NCI-H2081 (cell line): ENCODE measurements at regions not wholly inside any gene's neighbourhood (a gene's known extent, or its start where the extent isn't known, plus 50 kb on each side); places are given as distances from the start of the nearest gene placed in this dataset.

Experiments used
- DNase-seq, 2 experiments: peaks; one replicate each; lab custom pipeline; 2025; lab: John Stamatoyannopoulos, UW

- no peak for DNase-seq
These were observed 340.1 kb upstream of the GYPC start for GRCh38 chr2:126315828-126316227.

DNA sequence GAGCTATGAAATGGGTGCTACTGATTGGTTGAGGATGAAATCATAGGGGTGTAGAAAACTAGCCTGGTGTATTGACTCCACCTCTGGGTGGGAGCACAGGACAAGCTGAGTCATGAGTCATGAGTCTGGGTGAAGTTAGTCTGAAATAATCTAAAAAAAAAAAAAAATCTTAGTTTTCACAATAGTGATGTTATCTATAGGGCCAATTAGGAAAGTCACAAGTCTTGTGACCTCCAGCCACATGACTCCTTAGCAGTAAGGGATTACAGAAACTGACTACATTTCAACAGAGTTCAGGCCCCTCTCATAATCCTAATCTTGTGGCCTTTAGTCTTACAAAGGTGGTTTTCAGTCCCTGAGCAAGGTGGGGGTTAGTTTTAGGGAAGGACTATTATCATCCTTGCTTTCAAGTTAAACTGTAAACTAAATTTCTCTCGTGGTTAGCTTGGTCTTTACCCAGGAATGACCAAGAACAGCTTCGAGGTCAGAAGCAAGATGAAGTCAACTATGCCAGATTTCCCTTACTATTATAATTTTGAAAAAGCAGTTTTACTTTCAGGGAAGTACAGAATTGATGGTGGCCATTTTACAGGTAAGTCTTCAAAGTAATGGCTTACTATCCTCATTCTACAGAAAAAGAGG, 338.0 kb upstream of the GYPC start:
- no peak for DNase-seq

DNA sequence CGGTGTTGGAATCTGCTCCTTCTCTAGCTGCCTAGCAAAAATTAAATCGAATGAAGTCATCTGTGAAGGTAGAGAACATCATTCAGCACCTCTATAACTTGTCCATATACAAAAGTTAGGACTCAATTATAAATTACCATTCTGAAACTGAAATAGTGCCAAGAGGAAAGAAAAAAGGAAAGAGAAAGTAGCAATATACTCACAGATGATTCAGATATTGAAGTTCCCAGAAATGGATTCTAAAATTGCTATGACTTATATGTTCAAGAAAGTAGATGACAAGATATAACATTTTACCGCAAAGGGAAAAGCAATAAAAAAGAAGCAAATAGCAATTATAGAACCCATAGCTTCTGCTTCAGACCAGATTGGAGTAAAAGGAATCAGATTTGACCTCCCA, 333.6 kb upstream of the GYPC start:
- no peak for DNase-seq

DNA sequence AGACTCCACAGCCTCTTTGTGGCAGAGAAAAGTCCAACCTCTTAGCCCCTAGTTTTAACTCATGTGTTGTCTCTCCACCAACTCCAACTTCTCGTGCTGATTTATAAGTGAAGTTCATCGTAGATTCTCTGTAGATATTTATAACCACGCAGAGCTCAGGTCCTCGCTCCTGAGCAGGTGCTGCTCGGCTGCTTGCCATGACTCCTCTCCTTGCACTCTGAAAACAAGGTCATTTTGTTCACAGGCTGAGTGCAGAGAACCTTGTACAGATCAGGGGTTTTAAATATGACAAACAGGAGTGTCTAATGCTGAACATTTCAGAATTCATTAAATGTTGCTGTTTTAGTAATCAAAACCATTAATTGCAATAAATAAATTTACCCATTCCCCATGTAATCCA, 330.8 kb upstream of the GYPC start:
- DNase-seq, result no peak

DNA sequence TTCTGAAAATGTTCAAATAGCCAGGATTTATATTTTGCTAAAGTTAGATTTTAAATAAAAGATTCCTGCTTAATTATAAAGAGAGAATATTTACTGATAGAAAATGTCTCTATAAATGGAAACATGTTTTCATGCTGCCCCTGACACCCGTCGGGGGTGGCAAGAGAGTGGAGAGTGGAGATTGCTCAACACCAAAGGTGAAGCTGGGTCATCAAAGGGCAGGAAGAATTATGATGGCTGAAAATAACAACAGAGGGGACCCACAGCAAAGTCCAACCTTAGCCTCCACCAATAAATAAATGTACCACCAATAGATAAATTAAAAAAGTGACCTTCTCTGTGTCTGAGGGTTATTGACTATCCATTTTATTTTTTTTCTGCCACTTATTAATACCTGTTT, 326.8 kb upstream of the GYPC start:
- no peak for DNase-seq

- DNase-seq, result no peak
These were observed 313.5 kb upstream of the GYPC start for GRCh38 chr2:126342457-126342856.

DNA sequence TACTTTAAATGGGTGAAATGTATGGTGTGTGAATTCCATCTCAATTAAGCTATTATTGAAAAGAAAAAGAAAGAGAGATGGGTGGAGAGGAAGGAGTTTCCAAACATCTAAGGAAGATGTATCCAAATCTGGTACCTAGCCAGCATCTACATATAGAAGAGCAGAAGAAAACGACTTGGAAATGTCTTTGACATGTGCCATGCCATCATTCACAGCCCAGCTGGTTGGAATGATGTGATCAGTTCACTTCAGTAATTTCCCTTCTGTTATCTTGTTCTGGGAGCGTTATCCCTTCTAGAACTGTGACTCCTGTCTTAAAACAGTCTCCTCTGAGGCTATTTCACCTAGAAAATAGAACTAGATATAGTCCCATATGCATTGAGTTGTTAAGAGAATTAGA, 312.8 kb upstream of the GYPC start:
- DNase-seq, result no peak

DNA sequence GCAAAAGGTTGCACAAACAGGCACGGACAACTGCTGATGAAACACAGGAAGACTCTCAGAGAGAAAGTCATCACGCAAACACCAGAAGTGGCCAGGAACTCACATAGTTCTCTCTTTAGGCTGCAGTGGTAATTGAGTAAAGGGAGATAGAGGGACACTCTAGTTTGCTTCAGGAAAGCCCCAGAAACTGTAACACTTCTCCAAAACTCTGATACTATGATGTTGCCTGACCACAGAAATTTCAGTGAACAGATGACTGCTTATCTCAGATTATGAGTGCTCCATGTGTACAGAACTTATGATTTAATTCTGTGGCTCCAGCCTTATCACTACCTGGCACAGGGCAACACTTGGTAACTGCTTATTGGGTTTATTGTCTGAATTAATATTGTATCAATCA, 311.5 kb upstream of the GYPC start:
- DNase-seq, result no peak

GRCh38 chr2:126345691-126346090, 310.3 kb upstream of the GYPC start:
- no peak for DNase-seq

DNA sequence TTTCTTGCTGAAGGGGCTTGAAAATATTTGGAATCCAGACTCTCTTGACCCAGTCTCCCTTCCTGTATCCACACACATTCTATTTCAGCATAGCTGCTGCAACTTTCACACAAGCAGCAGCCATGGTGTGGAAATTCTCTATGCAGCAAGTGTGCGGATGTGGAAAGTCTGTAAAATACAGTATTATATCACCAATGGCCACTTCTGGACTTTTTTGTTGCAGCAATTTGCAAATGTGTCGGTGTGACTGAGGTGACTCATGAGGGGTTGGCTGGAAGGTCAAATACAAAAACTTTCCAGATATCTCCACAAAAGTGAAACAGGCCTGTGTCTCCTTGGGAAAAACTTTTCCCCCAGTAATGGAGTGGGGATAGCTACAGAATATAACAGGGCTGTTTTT, 299.3 kb upstream of the GYPC start:
- no peak for DNase-seq

DNA sequence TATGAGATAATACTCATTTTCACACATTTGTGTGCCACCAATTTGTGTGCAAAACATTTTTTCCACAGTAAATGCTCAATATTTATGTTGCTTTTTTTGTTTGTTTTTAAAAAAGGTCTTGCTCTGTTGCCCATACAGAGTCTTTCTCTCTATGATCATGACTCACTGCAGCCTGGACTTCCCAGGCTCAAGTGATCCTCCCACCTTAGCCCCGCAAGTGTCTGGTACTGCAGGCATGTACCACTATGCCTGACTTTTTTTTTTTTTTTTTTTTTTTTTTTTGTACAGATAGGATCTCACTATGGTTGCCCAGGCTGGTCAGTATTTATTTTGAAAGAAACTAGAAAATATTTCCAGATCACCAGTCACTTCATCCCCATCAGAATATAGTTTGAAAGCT, 297.8 kb upstream of the GYPC start:
- no peak for DNase-seq

DNA sequence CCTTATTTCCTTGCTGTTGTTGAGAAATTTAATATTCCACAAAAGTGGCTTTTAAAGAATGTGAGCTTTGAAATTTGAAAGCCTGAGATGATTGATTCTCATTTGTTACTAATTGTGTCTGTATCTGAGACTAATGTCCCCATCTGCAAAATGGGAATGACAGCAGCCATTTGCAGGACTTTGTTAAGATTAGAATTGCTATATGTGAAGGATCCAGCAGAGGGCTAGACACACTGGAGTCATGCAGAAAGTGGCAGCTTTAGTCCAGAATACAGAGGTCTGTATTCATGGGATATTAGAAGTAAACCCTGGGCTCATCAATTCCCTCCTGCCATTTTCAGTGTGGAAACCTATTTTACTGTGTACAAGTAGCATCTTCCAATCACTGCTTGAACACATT, 296.5 kb upstream of the GYPC start:
- DNase-seq, result no peak

DNA sequence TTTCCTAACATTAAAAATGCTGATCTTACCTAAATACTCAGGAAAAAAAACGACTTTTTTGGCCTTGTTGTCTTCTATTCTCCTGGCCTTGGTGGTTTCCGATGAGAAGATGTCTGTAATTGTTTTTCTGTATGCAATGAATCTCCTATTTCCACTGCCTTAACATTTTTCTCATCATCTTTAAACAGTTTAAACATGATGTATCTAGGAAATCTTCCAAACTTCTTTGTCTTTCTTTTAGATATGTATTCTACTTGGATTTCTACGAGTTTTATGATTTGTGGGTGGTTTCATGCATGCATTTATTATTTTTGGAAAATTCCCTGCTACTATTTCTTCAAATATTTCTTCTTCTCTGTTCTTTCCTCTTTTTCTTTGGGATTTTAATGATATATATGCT, 288.6 kb upstream of the GYPC start:
- no peak for DNase-seq

- no peak for DNase-seq
These were observed 287.2 kb upstream of the GYPC start for GRCh38 chr2:126368758-126369157.

DNA sequence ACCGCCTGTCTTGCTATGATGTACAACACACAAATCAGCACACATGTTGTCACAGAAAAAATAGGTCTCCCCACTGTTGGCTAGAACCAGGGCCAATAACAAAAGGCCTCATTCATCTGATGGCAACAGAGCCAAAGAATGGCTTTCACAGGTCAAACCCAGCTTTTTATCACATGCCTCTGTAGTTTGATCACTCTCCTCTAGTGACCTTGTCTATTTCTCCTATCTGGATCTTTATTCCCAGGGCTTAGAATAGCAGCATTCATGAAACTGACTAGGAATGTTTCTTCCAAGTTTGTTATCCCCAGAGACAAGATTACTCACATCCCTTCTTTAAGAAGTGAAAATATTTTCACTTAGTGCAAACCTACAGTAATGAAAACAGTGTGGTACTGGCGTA, 285.8 kb upstream of the GYPC start:
- DNase-seq, result no peak

DNA sequence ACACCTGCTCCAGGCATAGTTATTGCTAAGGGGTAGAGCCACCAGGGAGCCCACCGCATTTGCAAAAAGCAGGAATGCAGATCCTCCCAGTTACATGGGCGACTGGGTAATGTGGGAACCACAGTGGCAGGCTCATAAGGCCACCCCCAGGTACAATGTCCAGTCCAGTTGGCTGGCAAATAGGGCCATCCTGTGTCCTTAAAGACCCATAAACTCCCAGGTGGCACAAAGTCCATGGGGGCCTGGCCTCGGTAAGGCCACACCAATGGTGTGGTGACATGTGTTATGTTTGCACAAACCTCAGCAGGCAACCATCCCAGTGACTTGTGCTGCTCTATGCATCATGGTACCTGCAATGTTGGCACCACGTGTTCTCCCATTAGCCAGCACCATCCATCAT, 283.6 kb upstream of the GYPC start:
- no peak for DNase-seq

DNA sequence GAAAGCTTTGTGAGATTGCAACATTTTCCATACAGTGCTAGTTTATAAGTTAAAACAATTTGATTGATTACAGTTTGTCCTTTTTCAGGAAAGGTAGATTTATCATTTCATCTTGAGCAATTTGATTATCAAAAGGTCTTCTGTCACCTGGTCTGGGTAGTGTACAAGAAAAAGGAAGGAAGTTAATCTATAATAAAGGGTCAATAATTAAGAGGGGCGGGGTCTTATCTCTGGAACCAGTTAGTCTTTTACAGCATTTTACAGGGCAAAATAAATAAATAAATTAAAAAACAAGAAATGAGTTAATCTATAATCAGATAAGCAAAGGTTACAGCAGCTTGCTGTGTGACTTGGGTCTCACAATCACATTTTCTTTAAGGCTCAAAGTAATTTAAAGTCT, 277.8 kb upstream of the GYPC start:
- no peak for DNase-seq

DNA sequence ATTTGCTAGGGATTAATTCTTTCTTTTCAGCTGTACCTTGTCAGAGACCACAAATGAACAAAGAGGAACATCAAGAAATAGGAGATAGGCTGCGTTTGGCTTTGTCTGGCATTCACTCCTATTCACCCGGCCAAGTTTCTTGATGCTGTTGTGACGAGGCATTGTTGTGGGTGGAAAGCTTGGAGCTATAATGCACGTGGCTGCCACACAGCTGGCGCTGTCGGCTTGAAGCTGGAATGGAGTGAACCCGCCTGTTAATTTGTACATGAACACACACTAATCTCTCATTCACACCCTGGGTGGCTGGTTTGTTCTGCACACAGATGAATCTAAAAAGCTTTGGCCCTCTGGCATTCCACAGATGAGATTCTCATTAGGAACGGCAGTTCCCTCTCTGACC, 274.9 kb upstream of the GYPC start:
- no peak for DNase-seq

GRCh38 chr2:126382998-126383397, 273.0 kb upstream of the GYPC start:
- no peak for DNase-seq

DNA sequence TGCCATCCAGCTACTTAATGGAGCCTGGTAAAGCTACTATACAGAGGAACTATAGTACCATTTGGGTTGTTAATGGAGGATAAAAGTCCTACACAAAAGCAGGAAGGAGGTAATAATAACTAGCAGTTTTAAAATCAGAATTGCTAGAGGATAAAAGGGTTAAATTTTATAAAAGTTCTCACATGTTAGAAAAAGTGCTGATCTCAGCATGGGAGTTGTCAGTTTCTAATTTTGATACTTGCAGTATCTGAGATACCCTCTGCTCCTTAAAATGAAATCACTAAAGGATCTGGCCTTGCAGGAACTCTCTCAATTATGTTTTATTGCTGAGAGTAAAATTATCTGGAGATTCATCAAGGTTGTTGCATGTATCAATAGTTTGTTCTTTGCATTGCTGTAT, 272.2 kb upstream of the GYPC start:
- DNase-seq, result no peak

DNA sequence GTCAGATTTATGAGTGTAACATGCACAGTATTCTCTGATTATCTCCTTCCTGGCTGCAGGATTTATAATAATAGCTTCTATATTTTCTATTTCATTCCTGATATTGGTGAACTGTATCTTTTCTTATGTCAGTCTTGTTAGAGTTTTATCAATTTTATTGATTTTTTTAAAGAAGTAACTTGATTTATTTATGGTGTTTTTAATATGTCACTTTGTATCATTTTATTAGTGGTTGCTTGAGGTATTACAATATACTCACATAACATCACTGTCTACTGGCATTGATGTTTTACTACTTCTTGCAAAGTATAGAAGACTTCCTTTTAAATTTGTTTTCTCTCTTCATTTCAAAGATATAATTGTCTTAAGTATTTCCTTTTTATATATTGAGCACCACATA, 270.5 kb upstream of the GYPC start:
- no peak for DNase-seq

GRCh38 chr2:126385983-126386382, 270.0 kb upstream of the GYPC start:
- DNase-seq, result no peak

DNA sequence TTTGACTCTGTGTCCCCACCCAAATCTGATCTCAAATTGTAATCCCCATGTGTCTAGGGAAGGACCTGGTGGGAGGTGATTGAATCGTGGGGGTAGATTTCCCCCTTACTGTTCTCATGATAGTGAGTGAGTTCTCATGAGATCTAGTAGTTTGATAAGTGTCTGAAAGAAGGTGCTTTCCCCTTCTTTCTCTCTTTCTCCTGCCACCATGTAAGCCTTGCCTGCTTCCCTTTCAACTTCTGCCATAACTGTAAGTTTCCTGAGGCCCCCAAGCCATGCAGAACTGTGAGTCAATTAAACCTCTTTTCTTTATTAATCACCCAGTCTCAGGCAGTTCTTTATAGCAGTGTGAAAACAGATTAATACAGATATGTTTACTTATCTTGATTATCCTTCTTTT, 266.5 kb upstream of the GYPC start:
- DNase-seq, result no peak

DNA sequence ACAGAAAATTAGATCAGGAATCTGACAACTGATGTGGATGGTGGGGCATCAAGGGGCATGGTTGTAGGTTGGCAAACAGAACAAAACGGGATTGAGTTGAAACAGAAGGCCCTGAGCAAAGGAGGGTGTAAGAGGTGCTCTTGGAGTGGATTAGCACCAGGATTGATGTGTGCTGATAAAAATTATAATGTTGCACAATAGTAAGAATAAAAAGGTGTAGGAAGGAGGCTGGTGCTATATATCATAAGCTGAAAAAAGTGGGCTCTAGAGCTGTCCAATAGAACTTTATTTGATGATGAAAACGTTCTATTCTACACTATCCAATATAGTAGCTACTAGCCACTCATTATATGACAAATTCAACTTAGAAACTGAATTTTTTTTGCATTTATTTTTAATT, 263.1 kb upstream of the GYPC start:
- DNase-seq, result no peak

DNA sequence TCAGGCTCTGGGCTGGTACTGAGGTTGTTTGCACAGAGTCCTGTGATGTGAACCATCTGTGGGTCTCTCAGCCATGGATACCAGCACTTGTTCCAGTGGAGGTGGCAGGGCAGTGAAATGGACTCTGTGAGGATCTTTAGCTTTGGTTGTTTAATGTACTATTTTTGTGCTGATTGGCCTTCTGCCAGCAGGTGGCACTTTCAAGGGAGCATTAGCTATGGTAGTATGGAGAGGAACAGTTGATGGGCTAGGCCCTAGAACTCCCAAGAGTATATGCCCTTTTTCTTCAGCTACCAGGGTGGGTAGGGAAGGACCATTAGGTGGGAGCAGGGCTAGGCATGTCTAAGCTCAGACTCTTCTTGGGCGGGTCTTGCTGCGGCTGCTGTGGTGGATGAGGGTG, 257.0 kb upstream of the GYPC start:
- DNase-seq, result no peak
